ENCODE measurements at regions not wholly inside any gene's neighbourhood (a gene's known extent, or its start where the extent isn't known, plus 50 kb on each side); places are given as distances from the start of the nearest gene placed in this dataset.
"Not testable (repeated sequence)": the region's sequence is repeated elsewhere in the genome, so short reads cannot be mapped to it uniquely, and the experiment has no call there.

DNA sequence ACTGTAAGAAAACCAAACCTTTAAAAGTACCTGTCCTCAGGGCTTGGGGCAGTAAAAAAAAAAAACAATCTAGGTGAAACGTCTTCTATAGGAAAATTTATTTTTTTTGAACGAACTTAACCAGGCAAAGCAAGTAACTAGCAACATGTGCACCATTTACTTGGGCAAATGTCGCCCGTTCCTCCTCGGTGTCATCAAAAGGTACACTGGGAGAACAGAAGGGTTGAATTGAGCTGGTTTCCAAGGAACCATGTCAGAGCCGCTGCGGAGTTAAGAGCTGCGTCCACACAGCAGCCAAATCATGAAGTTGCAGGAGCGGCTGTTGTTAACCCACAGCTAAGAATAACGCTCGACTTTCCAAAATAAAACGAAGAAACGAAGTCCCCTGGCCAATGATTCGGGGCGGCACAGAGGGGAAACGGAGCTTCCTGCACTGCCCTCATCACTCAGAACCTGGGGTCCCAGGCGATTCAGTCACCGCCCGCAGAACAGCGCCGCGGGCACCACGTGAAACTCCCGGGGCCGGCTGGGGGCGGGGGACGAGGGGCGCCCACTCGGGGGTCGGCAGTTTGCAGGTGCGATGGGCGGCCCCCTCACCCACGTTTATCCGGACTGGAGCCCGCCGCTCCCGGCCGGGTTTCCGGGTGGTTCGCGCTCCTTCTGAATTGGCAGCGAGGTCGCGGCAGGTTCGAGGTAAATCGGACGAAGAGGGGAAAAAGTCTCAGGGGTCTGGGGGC lies 53.6 kb upstream of the PLGLB1 start:
- DNase-seq, result not testable (repeated sequence)

DNA sequence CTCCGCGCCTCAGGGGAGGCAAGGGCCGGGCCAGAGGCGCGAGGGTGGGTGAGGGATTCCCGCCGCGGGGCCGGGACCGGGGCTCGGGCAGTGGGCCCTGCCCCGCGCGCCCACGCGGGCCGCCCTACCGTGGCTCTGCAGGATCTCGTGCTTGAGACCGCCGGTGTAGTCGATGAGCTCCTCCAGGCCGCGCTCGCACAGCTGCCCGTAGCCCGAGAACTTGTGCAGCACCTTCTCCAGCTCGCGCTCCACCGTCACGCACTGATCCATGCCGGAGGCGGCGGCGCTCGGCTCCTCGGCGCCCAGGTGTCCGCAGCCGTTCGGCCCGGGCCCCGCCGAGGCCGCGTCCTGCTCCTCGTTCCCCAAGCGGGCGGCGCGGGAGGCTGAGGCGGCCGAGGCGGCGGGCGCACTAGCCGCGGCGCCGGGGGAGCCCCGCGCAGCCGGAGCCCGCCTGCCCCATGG lies 54.2 kb upstream of the PLGLB1 start:
- DNase-seq, result not testable (repeated sequence)

- not testable (repeated sequence) for DNase-seq
Observed at GRCh38 chr2:87076253-87077123, 54.8 kb upstream of the PLGLB1 start.

DNA sequence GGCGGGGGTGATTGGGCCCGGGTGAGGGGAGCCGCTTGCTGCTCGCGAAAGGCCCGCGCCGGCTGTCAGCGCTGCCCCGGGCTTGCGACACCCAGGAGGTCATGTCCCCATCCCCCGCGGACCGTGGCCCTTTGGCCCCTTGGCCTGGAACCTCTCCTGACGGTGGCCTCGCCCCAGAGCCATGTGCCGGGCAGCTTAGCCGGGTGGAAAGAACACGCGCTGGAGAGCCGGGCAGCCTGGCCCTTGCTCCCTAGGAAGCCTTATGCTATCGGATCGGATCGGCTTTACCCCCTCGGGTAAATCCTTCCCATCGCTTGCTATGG lies 55.4 kb upstream of the PLGLB1 start:
- DNase-seq, result not testable (repeated sequence)

- not testable (repeated sequence) for DNase-seq
Observed at GRCh38 chr2:87081727-87082126, 60.1 kb upstream of the PLGLB1 start.

GRCh38 chr2:87088079-87088478 lies 66.4 kb upstream of the PLGLB1 start:
- DNase-seq, result not testable (repeated sequence)

GRCh38 chr2:87089401-87089800 lies 67.8 kb upstream of the PLGLB1 start:
- not testable (repeated sequence) for DNase-seq

- not testable (repeated sequence) for DNase-seq
Observed at GRCh38 chr2:87093252-87093651, 71.6 kb upstream of the PLGLB1 start.

GRCh38 chr2:87093937-87094529 lies 72.4 kb upstream of the PLGLB1 start:
- not testable (repeated sequence) for DNase-seq

DNA sequence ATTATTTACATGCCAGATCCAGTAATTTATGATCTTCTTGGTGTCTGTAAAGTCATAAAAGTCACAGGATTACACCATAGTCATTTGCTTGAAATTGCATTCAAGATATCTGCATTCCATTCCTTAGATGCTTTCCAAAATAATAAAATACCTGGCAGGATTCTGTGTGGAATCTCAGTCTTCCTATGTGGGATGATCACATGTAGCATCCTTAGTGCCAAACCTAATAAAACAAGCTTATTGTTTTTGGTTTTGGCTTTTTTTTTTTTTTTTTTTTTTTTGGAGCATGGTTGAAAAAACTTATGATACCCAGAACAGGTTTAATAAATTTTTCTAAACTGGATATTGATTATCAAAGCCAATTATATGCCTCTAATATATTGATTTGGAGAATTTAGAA lies 74.2 kb upstream of the PLGLB1 start:
- not testable (repeated sequence) for DNase-seq

- DNase-seq, result not testable (repeated sequence)
Observed at GRCh38 chr2:87128761-87129553, 107.3 kb upstream of the PLGLB1 start.

- DNase-seq, result not testable (repeated sequence)
Observed at GRCh38 chr2:87132577-87132976, 110.9 kb upstream of the PLGLB1 start.

DNA sequence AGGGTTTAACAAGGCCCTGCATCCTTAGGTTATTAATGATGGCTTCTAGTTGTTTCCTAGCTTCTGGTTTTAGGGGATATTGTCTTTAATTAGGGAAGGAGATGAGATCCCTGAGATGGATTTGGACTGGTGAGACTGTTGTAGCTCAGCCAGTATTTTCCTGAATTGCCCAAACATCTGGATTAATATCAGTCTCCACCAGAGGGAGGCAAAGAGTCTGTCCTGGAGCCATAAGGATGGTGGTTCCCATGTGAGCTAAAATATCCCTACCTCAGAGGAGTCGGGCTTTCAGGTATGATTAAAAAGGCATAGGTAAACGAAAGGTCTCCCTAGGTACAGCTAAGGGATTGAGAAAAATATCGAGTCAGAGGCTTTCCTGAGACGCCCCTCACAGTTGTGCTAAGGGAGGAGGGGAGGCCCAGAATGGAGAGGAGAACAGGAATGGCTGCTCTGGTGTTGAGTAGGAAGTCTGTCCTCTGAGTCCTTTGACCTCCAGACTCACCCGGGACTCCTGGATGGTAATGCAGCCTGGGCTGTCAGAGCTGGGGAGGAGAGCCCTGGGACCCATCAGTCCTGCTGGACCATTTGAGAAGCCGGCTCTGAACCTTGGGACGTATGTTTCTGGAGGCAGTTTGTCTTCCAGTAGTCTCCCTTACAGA lies 130.3 kb upstream of the PLGLB1 start:
- not testable (repeated sequence) for DNase-seq

DNA sequence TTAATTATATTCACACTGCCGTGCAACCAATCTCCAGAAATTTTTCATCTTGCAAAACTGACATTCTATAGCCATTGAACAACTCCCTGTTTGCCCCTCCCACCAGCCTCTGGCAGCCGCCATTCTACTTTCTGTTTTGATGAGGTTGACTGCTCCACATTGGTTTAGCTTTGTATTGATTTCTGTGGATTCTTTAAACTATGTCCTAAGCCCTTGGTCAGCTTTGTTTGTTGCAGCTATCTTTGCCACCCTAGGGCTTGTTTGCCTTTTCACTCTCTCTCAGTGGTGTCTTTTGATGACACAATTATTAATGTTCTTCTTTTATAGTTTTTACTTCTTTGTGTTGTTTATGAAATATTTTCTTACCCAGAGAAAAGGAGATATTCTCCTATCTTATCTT lies 152.8 kb upstream of the PLGLB1 start:
- DNase-seq, result not testable (repeated sequence)

- not testable (repeated sequence) for DNase-seq
Observed at GRCh38 chr2:87183373-87183772, 161.7 kb upstream of the PLGLB1 start.

GRCh38 chr2:87184260-87184659 lies 162.6 kb upstream of the PLGLB1 start:
- DNase-seq, result not testable (repeated sequence)

DNA sequence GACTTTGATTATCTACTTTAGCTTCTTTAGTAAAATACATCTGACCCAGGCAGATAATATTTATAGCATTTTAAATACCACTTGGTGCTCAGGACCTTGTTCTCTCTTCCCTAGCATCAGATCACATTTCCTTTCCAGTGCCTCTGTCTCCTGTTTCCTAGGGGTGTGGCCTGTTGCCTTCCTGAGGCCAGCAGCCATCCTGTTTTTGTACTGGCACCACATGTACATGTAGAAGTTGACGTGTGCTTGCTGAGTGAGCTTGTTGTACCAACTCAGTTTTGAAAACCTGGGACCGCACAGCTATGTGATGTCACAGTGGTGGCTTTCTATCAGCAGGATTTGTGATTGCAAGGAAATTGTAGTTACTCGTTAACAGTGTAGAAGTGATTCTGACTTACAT lies 167.6 kb upstream of the PLGLB1 start:
- not testable (repeated sequence) for DNase-seq

- not testable (repeated sequence) for DNase-seq
Observed at GRCh38 chr2:87193336-87193735, 171.7 kb upstream of the PLGLB1 start.

- not testable (repeated sequence) for DNase-seq
Observed at GRCh38 chr2:87194254-87194999, 172.8 kb upstream of the PLGLB1 start.

GRCh38 chr2:87196720-87197388 lies 175.2 kb upstream of the PLGLB1 start:
- DNase-seq, result not testable (repeated sequence)

GRCh38 chr2:87198422-87198821 lies 176.8 kb upstream of the PLGLB1 start:
- peak; percentile 66 for DNase-seq
